Mesodermal cell (in vitro differentiated cells): ENCODE measurements at regions not wholly inside any gene's neighbourhood (a gene's known extent, or its start where the extent isn't known, plus 50 kb on each side); places are given as distances from the start of the nearest gene placed in this dataset.

ENCODE experiments used
- H3K27ac ChIP-seq: 2 replicates; pipeline ENCODE4 v1.7.0; 2013; ENCODE audit warnings: mild to moderate bottlenecking, low read depth, low read length, moderate library complexity; ENCODE audit not compliant: severe bottlenecking
- H3K36me3 ChIP-seq: 2 replicates; pipeline ENCODE4 v1.7.1; 2013; ENCODE audit warnings: mild to moderate bottlenecking, low read length, moderate library complexity; ENCODE audit not compliant: control insufficient read depth, insufficient read depth
- H3K4me1 ChIP-seq: one replicate; pipeline ENCODE4 v1.7.1; 2013; ENCODE audit warnings: mild to moderate bottlenecking, low read length; ENCODE audit not compliant: insufficient read depth, control insufficient read depth, poor library complexity, severe bottlenecking
- H3K4me3 ChIP-seq: 2 replicates; pipeline ENCODE4 v1.7.0; 2013; ENCODE audit warnings: low read length, control low read depth, mild to moderate bottlenecking; ENCODE audit not compliant: insufficient read depth, poor library complexity, severe bottlenecking; ENCODE audit errors: extremely low read depth
- H3K9me3 ChIP-seq: 2 replicates; pipeline ENCODE4 v1.7.1; 2013; ENCODE audit warnings: mild to moderate bottlenecking, low read length, moderate library complexity; ENCODE audit not compliant: control insufficient read depth
- WGBS, 2 experiments: methylation state at CpG; one replicate each; pipeline ENCODE4 v1.1.5; 2013; ENCODE audit warnings: missing lambda C conversion rate in 2 of 2; ENCODE audit not compliant: insufficient coverage in 2 of 2; 5-methylcytosine and 5-hydroxymethylcytosine counted together

DNA sequence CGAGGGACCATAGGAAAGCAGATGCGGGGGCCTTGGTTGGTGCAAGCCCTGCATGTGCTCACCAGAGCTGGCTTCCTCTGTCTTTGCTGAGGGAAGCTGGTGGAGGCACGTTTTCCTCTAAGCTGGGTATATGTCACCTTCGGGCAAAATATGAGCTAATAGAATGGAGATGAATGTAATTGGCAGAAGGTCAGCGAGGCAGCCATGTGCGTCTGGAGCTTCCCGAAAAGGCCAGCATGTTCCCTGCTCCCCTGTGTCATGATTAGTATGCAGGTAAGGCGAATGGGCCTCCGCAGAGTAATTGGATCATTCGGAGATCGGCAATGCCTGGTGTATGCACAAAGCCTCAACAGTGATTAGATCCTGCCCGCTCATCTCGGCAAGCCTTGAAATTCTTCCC, 806.2 kb upstream of the EEF2KMT start:
- no peaks in the 10 kb centered on the region for H3K36me3 ChIP-seq
- no peak overlapping the region for H3K27ac ChIP-seq
- H3K9me3 ChIP-seq: no peaks in the 10 kb centered on the region
- H3K4me3 ChIP-seq: no peak overlapping the region
- no peaks in the 10 kb centered on the region for H3K4me1 ChIP-seq
- WGBS, 2 experiments: 90 to 92% methylated on average over 8 of the region's 13 CpGs

DNA sequence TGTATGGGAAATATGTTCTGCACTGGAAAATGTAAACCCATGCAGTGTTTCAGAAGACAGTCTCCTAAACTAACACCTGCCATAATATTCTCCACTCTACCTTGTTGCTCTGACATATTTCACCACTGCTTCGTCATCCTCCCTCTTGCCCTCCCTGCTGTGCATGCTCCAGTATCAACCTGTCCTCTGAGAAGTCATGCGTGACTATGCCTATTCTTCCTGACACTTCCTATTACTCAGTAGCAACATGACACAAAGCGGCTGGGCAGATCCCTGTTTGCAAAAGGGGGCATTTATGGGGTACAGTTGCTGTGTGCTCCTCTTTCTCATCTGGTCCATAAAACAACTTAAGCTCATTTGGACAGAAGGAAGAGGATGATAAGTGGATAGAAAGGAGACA, 805.6 kb upstream of the EEF2KMT start:
- no peak overlapping the region for H3K27ac ChIP-seq
- no peaks in the 10 kb centered on the region for H3K36me3 ChIP-seq
- H3K4me1 ChIP-seq: no peaks in the 10 kb centered on the region
- no peak overlapping the region for H3K4me3 ChIP-seq
- H3K9me3 ChIP-seq: no peaks in the 10 kb centered on the region
- 89 to 92% methylated on average over 1 to 2 of the region's 3 CpGs for WGBS, 2 experiments

GRCh38 chr16:5900046-5900445, 802.5 kb upstream of the EEF2KMT start:
- H3K27ac ChIP-seq: no peak overlapping the region
- no peaks in the 10 kb centered on the region for H3K9me3 ChIP-seq
- WGBS, 2 experiments: 83% methylated on average over 1 of the region's 2 CpGs; no CpG with 5 or more reads in 1 of the 2 experiments
- no peaks in the 10 kb centered on the region for H3K4me1 ChIP-seq
- H3K36me3 ChIP-seq: no peaks in the 10 kb centered on the region
- H3K4me3 ChIP-seq: no peak overlapping the region

DNA sequence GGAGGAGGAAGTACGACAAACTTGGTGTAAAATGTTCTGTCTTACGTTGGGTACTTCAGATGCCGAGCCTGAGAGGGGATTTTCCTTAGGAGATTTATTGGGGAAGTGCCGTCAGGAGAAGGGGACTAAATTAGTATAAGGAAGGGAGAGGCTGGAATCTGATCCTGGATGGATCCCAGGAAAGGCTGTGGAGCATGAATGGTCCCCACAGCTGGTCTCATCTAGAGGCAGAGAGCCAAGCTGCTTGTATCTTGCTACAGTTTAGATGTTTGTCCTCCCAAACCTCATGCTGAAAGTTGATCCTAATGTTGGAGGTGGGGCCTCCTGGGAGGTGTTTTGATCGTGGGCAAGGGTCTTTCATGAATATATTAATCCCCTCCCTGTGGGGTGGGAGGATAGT, 798.4 kb upstream of the EEF2KMT start:
- no peak overlapping the region for H3K4me3 ChIP-seq

GRCh38 chr16:5895137-5895536, 797.5 kb upstream of the EEF2KMT start:
- WGBS, 2 experiments: 85 to 88% methylated on average over 4 of the region's 4 CpGs

More for the DNA sequence above, 798.4 kb upstream of the EEF2KMT start:
- Histone ChIP-seq H3K4me1 (no peaks in the 10 kb centered on the region), H3K9me3 (no peaks in the 10 kb centered on the region), H3K36me3 (no peaks in the 10 kb centered on the region), H3K27ac (no peak overlapping the region)
- 83 to 92% methylated on average over 4 of the region's 5 CpGs for WGBS, 2 experiments

GRCh38 chr16:5891296-5891695, 793.7 kb upstream of the EEF2KMT start:
- WGBS, 2 experiments: 91 to 92% methylated on average over 5 to 6 of the region's 7 CpGs
- H3K36me3 ChIP-seq: no peaks in the 10 kb centered on the region
- H3K4me3 ChIP-seq: no peak overlapping the region
- no peaks in the 10 kb centered on the region for H3K9me3 ChIP-seq
- no peak overlapping the region for H3K27ac ChIP-seq
- H3K4me1 ChIP-seq: no peaks in the 10 kb centered on the region

More at GRCh38 chr16:5895137-5895536, 797.5 kb upstream of the EEF2KMT start:
- H3K4me1 ChIP-seq: no peaks in the 10 kb centered on the region
- H3K36me3 ChIP-seq: no peaks in the 10 kb centered on the region
- no peaks in the 10 kb centered on the region for H3K9me3 ChIP-seq
- H3K4me3 ChIP-seq: no peak overlapping the region
- no peak overlapping the region for H3K27ac ChIP-seq

DNA sequence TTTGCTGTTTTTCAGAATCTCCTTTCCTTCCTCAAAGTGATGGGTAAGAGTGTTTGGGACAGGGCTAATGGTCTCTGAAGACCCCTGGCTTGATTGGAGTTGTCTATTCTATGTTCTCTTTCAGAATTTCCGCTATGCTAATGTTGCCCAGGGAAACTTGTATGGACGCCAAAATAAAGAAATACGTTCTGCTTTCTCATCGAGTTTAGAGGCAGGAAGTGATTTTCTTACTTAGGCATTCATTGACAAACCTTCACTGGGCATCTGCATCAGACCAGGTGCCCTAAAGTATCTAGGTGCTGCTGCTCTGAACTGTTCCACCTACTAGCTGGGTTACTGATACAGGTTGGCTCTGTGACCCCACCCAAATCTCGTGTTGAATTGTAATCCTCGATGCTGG, 787.9 kb upstream of the EEF2KMT start:
- WGBS, 2 experiments: 84 to 100% methylated on average over 4 to 6 of the region's 6 CpGs
- Histone ChIP-seq H3K4me1 (no peaks in the 10 kb centered on the region), H3K9me3 (no peaks in the 10 kb centered on the region), H3K36me3 (no peaks in the 10 kb centered on the region), H3K27ac (no peak overlapping the region), H3K4me3 (no peak overlapping the region)

GRCh38 chr16:5884996-5885395, 787.4 kb upstream of the EEF2KMT start:
- H3K27ac ChIP-seq: no peak overlapping the region
- H3K4me1 ChIP-seq: no peaks in the 10 kb centered on the region
- 80 to 83% methylated on average over 1 of the region's 5 CpGs for WGBS, 2 experiments
- H3K9me3 ChIP-seq: no peaks in the 10 kb centered on the region
- no peak overlapping the region for H3K4me3 ChIP-seq
- H3K36me3 ChIP-seq: no peaks in the 10 kb centered on the region

GRCh38 chr16:5884339-5884738, 786.7 kb upstream of the EEF2KMT start:
- no peak overlapping the region for H3K27ac ChIP-seq
- 86% methylated on average over 3 of the region's 8 CpGs; no CpG with 5 or more reads in 1 of the 2 experiments for WGBS, 2 experiments

DNA sequence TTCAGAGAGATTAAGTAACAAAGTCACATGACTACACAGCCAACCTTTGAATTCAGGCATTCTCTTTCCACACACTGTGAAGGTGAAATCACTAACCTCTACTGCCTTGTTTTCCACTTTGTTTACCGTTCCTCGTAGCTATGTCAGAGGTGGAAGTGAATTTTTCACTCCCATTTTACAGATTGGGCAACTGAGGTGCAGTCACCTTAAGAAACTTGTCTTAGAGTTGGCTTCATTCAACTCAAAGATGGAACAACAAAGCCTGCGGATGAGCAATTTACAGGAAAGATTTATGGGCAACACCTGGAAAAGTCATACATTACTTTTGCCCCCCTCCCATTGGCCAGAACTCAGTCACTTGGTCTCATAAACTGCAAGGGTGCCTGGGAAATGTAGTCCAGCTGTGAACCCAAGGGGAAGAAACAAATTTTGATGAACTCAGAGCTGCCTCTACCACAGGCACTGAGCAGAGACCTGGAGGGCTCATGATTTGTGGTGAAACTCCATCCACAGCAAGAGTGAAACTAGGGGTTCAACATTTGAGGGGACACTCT, 784.6 kb upstream of the EEF2KMT start:
- 89% methylated on average over 3 of the region's 3 CpGs; no CpG with 5 or more reads in 1 of the 2 experiments for WGBS, 2 experiments
- Histone ChIP-seq H3K36me3 (no peaks in the 10 kb centered on the region), H3K9me3 (no peaks in the 10 kb centered on the region), H3K4me1 (no peaks in the 10 kb centered on the region), H3K27ac (no peak overlapping the region), H3K4me3 (no peak overlapping the region)

More at GRCh38 chr16:5884339-5884738, 786.7 kb upstream of the EEF2KMT start:
- Histone ChIP-seq H3K4me3 (no peak overlapping the region), H3K9me3 (no peaks in the 10 kb centered on the region), H3K4me1 (no peaks in the 10 kb centered on the region), H3K36me3 (no peaks in the 10 kb centered on the region)

DNA sequence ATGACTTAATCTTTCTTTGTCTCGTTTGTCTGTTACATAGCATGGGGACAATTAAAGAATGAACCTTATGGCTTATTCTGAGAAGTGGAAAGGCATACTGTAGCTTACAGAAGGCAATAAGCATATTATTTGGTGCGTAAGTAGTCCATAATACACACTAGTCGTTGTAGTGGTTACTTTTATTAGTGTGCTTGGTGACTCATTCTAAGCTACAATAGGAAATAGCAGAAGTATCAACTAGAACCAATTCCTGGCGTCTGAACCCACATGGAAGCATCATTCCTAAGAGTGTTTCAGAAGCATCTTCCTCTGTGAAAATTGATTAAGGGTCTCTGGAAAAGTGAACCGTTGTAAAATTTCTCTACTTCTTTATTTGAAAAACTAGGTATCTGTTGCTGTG, 777.8 kb upstream of the EEF2KMT start:
- WGBS, 2 experiments: 78 to 100% methylated on average over 2 to 3 of the region's 5 CpGs
- no peaks in the 10 kb centered on the region for H3K4me1 ChIP-seq
- no peak overlapping the region for H3K27ac ChIP-seq
- H3K36me3 ChIP-seq: no peaks in the 10 kb centered on the region
- H3K4me3 ChIP-seq: no peak overlapping the region
- H3K9me3 ChIP-seq: no peaks in the 10 kb centered on the region
